C4-2B (cell line): ENCODE measurements at regions not wholly inside any gene's neighbourhood (a gene's known extent, or its start where the extent isn't known, plus 50 kb on each side); places are given as distances from the start of the nearest gene placed in this dataset.

ENCODE experiments used
- CTCF ChIP-seq: fragments of 450-650 bp; conservative IDR thresholded peaks from 2 replicates; pipeline ENCODE4 v1.5.1; 2017; ENCODE audit warnings: mild to moderate bottlenecking
- ZFX ChIP-seq: fragments of 450-650 bp; IDR thresholded peaks from 2 replicates; pipeline ENCODE4 v1.6.1; 2017

- TF ChIP-seq CTCF (no peak), ZFX (no peak)
Measured at GRCh38 chr15:77716632-77717332, 84.1 kb upstream of the LINGO1 start.
